ENCODE measurements at regions not wholly inside any gene's neighbourhood (a gene's known extent, or its start where the extent isn't known, plus 50 kb on each side); places are given as distances from the start of the nearest gene placed in this dataset.

GRCh38 chr19:30214651-30215051 is 157.5 kb upstream of the ZNF536 start:
- CTCF ChIA-PET, result no interaction called here
- intact Hi-C loops (cut with micrococcal nuclease; ENCODE audit: unreplicated experiment), result no loop called here
- H3K27ac ChIP-seq (ENCODE audit: low read depth, low read length, poor library complexity, severe bottlenecking), result no peak overlapping the region
- BruUV-seq (replicated peaks), result no TSS peak
- no peaks in the 10 kb centered on the region for H3K4me1 ChIP-seq (ENCODE audit: insufficient read depth, low read length, poor library complexity, severe bottlenecking)
- no peaks in the 10 kb centered on the region for H3K9me3 ChIP-seq (ENCODE audit: low read depth, low read length, poor library complexity, severe bottlenecking)
- H3K4me3 ChIP-seq (ENCODE audit: low read depth, low read length, poor library complexity, severe bottlenecking), result no peak overlapping the region
- POLR2A ChIA-PET (ENCODE audit: low non-redundant PET), result no interaction called here
- TF ChIP-seq CTCF (conservative IDR thresholded peaks at IDR 0.05; ENCODE audit: low read depth, low read length) (no peak), EZH2 (IDR thresholded peaks at IDR 0.05; ENCODE audit: borderline replicate concordance, low read depth, low read length, poor library complexity, severe bottlenecking) (no peak)
- H3K36me3 ChIP-seq (ENCODE audit: insufficient read depth, low read length, poor library complexity, severe bottlenecking), result no peaks in the 10 kb centered on the region
- DNase-seq (ENCODE audit: low spot score), result no peak
- H3K27me3 ChIP-seq (replicated peaks; ENCODE audit: insufficient read depth, low read depth, low read length, poor library complexity), result no peaks in the 10 kb centered on the region

DNA sequence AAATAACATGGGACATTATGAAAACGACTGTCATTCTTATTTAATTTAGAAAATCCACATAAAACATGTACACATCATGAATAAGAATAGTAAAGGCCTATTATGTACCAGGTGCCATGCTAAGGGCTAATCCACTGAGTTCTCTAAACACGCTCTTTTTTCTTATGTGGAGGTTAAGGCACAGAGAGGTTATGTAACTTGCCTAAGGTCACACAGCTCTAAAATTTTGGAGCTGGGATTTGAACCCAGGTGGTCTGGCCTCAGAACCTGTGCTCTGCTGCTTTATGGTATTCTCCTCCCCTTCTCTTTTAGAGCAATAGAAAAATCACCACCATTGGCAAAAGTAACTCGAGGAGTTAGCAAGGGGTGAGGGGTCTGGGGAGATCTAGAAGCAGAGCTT is 156.9 kb upstream of the ZNF536 start:
- no peak for TF ChIP-seq CTCF (conservative IDR thresholded peaks at IDR 0.05; ENCODE audit: low read depth, low read length)
- no peak for TF ChIP-seq EZH2 (IDR thresholded peaks at IDR 0.05; ENCODE audit: borderline replicate concordance, low read depth, low read length, poor library complexity, severe bottlenecking)
- BruUV-seq (replicated peaks), result no TSS peak
- POLR2A ChIA-PET (ENCODE audit: low non-redundant PET), result no interaction called here

DNA sequence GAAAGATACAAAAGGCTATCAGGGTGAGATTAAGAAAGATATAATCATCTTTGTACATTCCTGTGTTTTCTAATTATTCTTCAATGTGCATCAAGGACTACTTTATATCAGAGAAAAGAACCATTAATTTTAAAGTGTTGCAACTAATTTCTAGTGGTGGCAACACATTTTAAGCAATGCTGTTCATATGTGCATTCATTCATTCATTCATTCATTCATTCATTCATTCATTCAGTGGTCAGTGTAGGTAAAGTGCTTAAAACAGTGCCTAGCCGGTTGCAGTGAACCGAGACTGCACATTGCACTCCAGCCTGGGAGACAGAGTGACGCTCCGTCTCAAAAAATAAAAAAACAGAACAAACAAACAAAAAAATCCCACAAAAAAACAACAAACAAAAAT is 155.7 kb upstream of the ZNF536 start:
- ChIA-PET POLR2A (ENCODE audit: low non-redundant PET) (no interaction called here), CTCF (no interaction called here)
- Histone ChIP-seq H3K4me3 (ENCODE audit: low read depth, low read length, poor library complexity, severe bottlenecking) (no peak overlapping the region), H3K36me3 (ENCODE audit: insufficient read depth, low read length, poor library complexity, severe bottlenecking) (no peaks in the 10 kb centered on the region), H3K9me3 (ENCODE audit: low read depth, low read length, poor library complexity, severe bottlenecking) (no peaks in the 10 kb centered on the region), H3K27me3 (replicated peaks; ENCODE audit: insufficient read depth, low read depth, low read length, poor library complexity) (no peaks in the 10 kb centered on the region), H3K4me1 (ENCODE audit: insufficient read depth, low read length, poor library complexity, severe bottlenecking) (no peaks in the 10 kb centered on the region), H3K27ac (ENCODE audit: low read depth, low read length, poor library complexity, severe bottlenecking) (no peak overlapping the region)
- TF ChIP-seq CTCF (conservative IDR thresholded peaks at IDR 0.05; ENCODE audit: low read depth, low read length) (no peak), EZH2 (IDR thresholded peaks at IDR 0.05; ENCODE audit: borderline replicate concordance, low read depth, low read length, poor library complexity, severe bottlenecking) (no peak)
- no TSS peak for BruUV-seq (replicated peaks)
- no peak for DNase-seq (ENCODE audit: low spot score)
- intact Hi-C loops (cut with micrococcal nuclease; ENCODE audit: unreplicated experiment), result no loop called here

More for the DNA sequence above, 156.9 kb upstream of the ZNF536 start:
- Histone ChIP-seq H3K9me3 (ENCODE audit: low read depth, low read length, poor library complexity, severe bottlenecking) (no peaks in the 10 kb centered on the region), H3K36me3 (ENCODE audit: insufficient read depth, low read length, poor library complexity, severe bottlenecking) (no peaks in the 10 kb centered on the region), H3K27me3 (replicated peaks; ENCODE audit: insufficient read depth, low read depth, low read length, poor library complexity) (no peaks in the 10 kb centered on the region), H3K27ac (ENCODE audit: low read depth, low read length, poor library complexity, severe bottlenecking) (no peak overlapping the region), H3K4me3 (ENCODE audit: low read depth, low read length, poor library complexity, severe bottlenecking) (no peak overlapping the region), H3K4me1 (ENCODE audit: insufficient read depth, low read length, poor library complexity, severe bottlenecking) (no peaks in the 10 kb centered on the region)
- DNase-seq (ENCODE audit: low spot score), result no peak
- CTCF ChIA-PET, result no interaction called here
- intact Hi-C loops (cut with micrococcal nuclease; ENCODE audit: unreplicated experiment), result no loop called here
